B cell (primary cell): ENCODE measurements at regions not wholly inside any gene's neighbourhood (a gene's known extent, or its start where the extent isn't known, plus 50 kb on each side); places are given as distances from the start of the nearest gene placed in this dataset.

Experiments used
- ATAC-seq: fragments of 200-7000 bp; cut with Tn5 transposase; one replicate; pipeline ENCODE4 v1.10.0; 2021; ENCODE audit warnings: low read depth, mild to moderate bottlenecking, moderate number of reproducible peaks, moderate library complexity
- CTCF ChIA-PET: fragments of 350-600 bp; sonication (Branson Sonifier 250); formaldehyde crosslinking; loops from one replicate; lab custom pipeline; 2021; ENCODE audit warnings: antibody characterized with exemption, inconsistent platforms; lab: Charles Lee
- POLR2A ChIA-PET: fragments of 350-600 bp; sonication (Branson Sonifier 250); formaldehyde crosslinking; loops from one replicate; lab custom pipeline; 2021; ENCODE audit warnings: antibody characterized with exemption; lab: Charles Lee
- DNase-seq: peaks from one replicate; pipeline ENCODE4 v3.0.0; 2013
- H2AFZ ChIP-seq: 2 replicates; pipeline ENCODE4 v1.6.1; 2012; ENCODE audit warnings: mild to moderate bottlenecking, low read depth, low read length; ENCODE audit not compliant: insufficient read depth, poor library complexity, severe bottlenecking
- H3K27ac ChIP-seq, 2 donors: 1 replicate in 1 of 2; 2 replicates in 1 of 2; pipeline ENCODE4 v1.5.1; 2012 to 2013; ENCODE audit warnings: low read length in 2 of 2, mild to moderate bottlenecking in 2 of 2, moderate library complexity in 1 of 2
- H3K27me3 ChIP-seq, 4 experiments: fragments of 200-600 bp in 1 of 4; sonication (generic) in 1 of 4; replicated peaks in 1 of 4; 1 replicate in 2 of 4; 2 replicates in 2 of 4; pipeline versions ENCODE4 v1.6.1 to v1.7.0; 2013 to 2016; ENCODE audit warnings: low read length in 3 of 4, mild to moderate bottlenecking in 2 of 4, mixed read lengths in 1 of 4, moderate library complexity in 1 of 4; ENCODE audit not compliant: insufficient read depth in 4 of 4, control insufficient read depth in 3 of 4; ENCODE audit errors: control extremely low read depth in 1 of 4
- H3K36me3 ChIP-seq, 2 experiments: replicated peaks in 1 of 2; 1 replicate in 1 of 2; 2 replicates in 1 of 2; pipeline versions ENCODE4 v1.6.1 to v1.7.1; 2013; ENCODE audit warnings: low read length in 1 of 2; ENCODE audit not compliant: insufficient read depth in 2 of 2, control insufficient read depth in 1 of 2; ENCODE audit errors: control extremely low read depth in 1 of 2, extremely low read depth in 1 of 2
- H3K4me1 ChIP-seq, 2 donors: fragments of 200-600 bp in 1 of 2; sonication (generic) in 1 of 2; 1 replicate in 1 of 2; 2 replicates in 1 of 2; pipeline versions ENCODE4 v1.5.1 to v1.6.1; 2013 to 2017; ENCODE audit warnings: low read length in 2 of 2; ENCODE audit not compliant: control insufficient read depth in 2 of 2, insufficient read depth in 2 of 2
- H3K4me2 ChIP-seq: replicated peaks from 2 replicates; pipeline ENCODE3; 2012; ENCODE audit warnings: mild to moderate bottlenecking, low read depth, low read length; ENCODE audit not compliant: poor library complexity, severe bottlenecking
- H3K4me3 ChIP-seq, 5 experiments: fragments of 200-600 bp in 1 of 5; sonication (generic) in 1 of 5; 1 replicate in 3 of 5; 2 replicates in 2 of 5; pipeline versions ENCODE4 v1.5.1 to v1.7.0; 2011 to 2016; ENCODE audit warnings: low read length in 4 of 5, mild to moderate bottlenecking in 4 of 5, low read depth in 2 of 5, control low read depth in 1 of 5, moderate library complexity in 1 of 5; ENCODE audit not compliant: insufficient read depth in 1 of 5; ENCODE audit errors: control extremely low read depth in 1 of 5, extremely low read depth in 1 of 5
- H3K79me2 ChIP-seq: fragments of 200-600 bp; sonication (generic); one replicate; pipeline ENCODE4 v1.6.0; 2016; ENCODE audit warnings: low read length; ENCODE audit not compliant: control insufficient read depth, insufficient read depth
- H3K9ac ChIP-seq: fragments of 200-600 bp; sonication (generic); 2 replicates; pipeline ENCODE4 v1.6.1; 2017; ENCODE audit warnings: mild to moderate bottlenecking, low read length, moderate library complexity
- H3K9me3 ChIP-seq, 3 donors: one replicate each; pipeline versions ENCODE4 v1.6.1 to v1.7.1; 2013; ENCODE audit warnings: low read length in 2 of 3; ENCODE audit not compliant: control insufficient read depth in 2 of 3, insufficient read depth in 1 of 3; ENCODE audit errors: control extremely low read depth in 1 of 3
- H4K20me1 ChIP-seq: 2 replicates; pipeline ENCODE4 v1.6.0; 2012; ENCODE audit warnings: mild to moderate bottlenecking, low read length; ENCODE audit not compliant: insufficient read depth, control insufficient read depth, poor library complexity, severe bottlenecking
- H3K27ac Mint-ChIP-seq: one replicate; pipeline ENCODE4 v1.8.0; 2021; ENCODE audit warnings: mixed read lengths
- H3K27me3 Mint-ChIP-seq: one replicate; pipeline ENCODE4 v1.8.0; 2021; ENCODE audit warnings: mixed read lengths
- H3K4me1 Mint-ChIP-seq: one replicate; pipeline ENCODE4 v1.8.0; 2021; ENCODE audit warnings: mixed read lengths
- H3K4me3 Mint-ChIP-seq: one replicate; pipeline ENCODE4 v1.8.0; 2021; ENCODE audit warnings: mixed read lengths
- H3K9me3 Mint-ChIP-seq: one replicate; pipeline ENCODE4 v1.8.0; 2022; ENCODE audit warnings: mixed read lengths; ENCODE audit not compliant: insufficient read depth
- CTCF ChIP-seq: fragments of 200-600 bp; IDR thresholded peaks from one replicate; pipeline ENCODE4 v1.8.0; 2022; ENCODE audit warnings: antibody characterized with exemption, mild to moderate bottlenecking
- EZH2 ChIP-seq: IDR thresholded peaks from 2 replicates; pipeline ENCODE4 v1.6.1; 2012; ENCODE audit warnings: borderline replicate concordance, low read depth, mild to moderate bottlenecking, moderate library complexity, low read length; ENCODE audit not compliant: insufficient read depth, poor library complexity, severe bottlenecking
- WGBS: methylation state at CpG from one replicate; pipeline ENCODE4 v1.1.5; 2013; ENCODE audit warnings: missing lambda C conversion rate; ENCODE audit not compliant: insufficient coverage; 5-methylcytosine and 5-hydroxymethylcytosine counted together
- intact Hi-C: fragments of 100-400 bp; cut with micrococcal nuclease; formaldehyde crosslinking; loops from one replicate; pipeline ENCODE4 v1.10.0; 2022

GRCh38 chr12:132392389-132393244 lies 63.2 kb upstream of the GALNT9 start:
- Histone ChIP-seq H3K9me3 (peaks cover 0 to 6% (median 0%) of the 10 kb centered on the region in 3 donors), H3K36me3 (no peaks in the 10 kb centered on the region), H3K27ac (no peak overlapping the region), H3K4me1 (no peaks in the 10 kb centered on the region), H3K79me2 (no peaks in the 10 kb centered on the region), H4K20me1 (no peaks in the 10 kb centered on the region), H3K27me3 (peaks cover 0 to 8% (median 1%) of the 10 kb centered on the region in 4 experiments), H3K9ac (no peak overlapping the region), H2AFZ (no peak overlapping the region), H3K4me3 (no peak overlapping the region), H3K4me2 (no peak overlapping the region)
- ChIA-PET CTCF (no interaction called here), POLR2A (no interaction called here)
- Mint-ChIP-seq H3K4me3 (no peak overlapping the region), H3K9me3 (no peaks in the 10 kb centered on the region), H3K27me3 (peaks cover 9% of the 10 kb centered on the region), H3K4me1 (no peaks in the 10 kb centered on the region), H3K27ac (no peak overlapping the region)
- 72% methylated on average over 31 of the region's 43 CpGs for WGBS
- intact Hi-C loops, result no loop called here
- TF ChIP-seq CTCF, result no peak
- ATAC-seq (no peak), DNase-seq (no peak)

GRCh38 chr12:132391326-132392041 lies 62.1 kb upstream of the GALNT9 start:
- H2AFZ ChIP-seq, result no peak overlapping the region
- Mint-ChIP-seq H3K9me3 (no peaks in the 10 kb centered on the region), H3K27ac (no peak overlapping the region), H3K4me3 (no peak overlapping the region), H3K4me1 (no peaks in the 10 kb centered on the region), H3K27me3 (peaks cover 17% of the 10 kb centered on the region)
- ATAC-seq, result no peak
- DNase-seq, result no peak
- H3K9me3 ChIP-seq, result peaks cover 0 to 6% (median 0%) of the 10 kb centered on the region in 3 donors
- no peak overlapping the region for H3K27ac ChIP-seq
- H3K4me2 ChIP-seq, result no peak overlapping the region
- no peaks in the 10 kb centered on the region for H3K79me2 ChIP-seq
- ChIA-PET POLR2A (no interaction called here), CTCF (no interaction called here)
- peaks cover 0 to 6% (median 0%) of the 10 kb centered on the region in 4 experiments for H3K27me3 ChIP-seq
- H4K20me1 ChIP-seq, result no peaks in the 10 kb centered on the region
- intact Hi-C loops, result no loop called here
- no peak overlapping the region for H3K4me3 ChIP-seq
- TF ChIP-seq CTCF (no peak), EZH2 (no peak)
- no peaks in the 10 kb centered on the region for H3K4me1 ChIP-seq
- whole genome bisulfite sequencing, result 90% methylated on average over 34 of the region's 43 CpGs
- no peaks in the 10 kb centered on the region for H3K36me3 ChIP-seq
- H3K9ac ChIP-seq, result no peak overlapping the region
